Subcutaneous abdominal adipose tissue (tissue), 5 donors: ENCODE measurements at regions not wholly inside any gene's neighbourhood (a gene's known extent, or its start where the extent isn't known, plus 50 kb on each side); places are given as distances from the start of the nearest gene placed in this dataset.

Experiments used
- H3K27ac ChIP-seq: one replicate; pipeline ENCODE4 v1.7.0; 2013; ENCODE audit warnings: low read depth, mild to moderate bottlenecking, inconsistent platforms, low read length, moderate library complexity
- H3K27me3 ChIP-seq, 5 donors: one replicate each; pipeline ENCODE4 v1.7.0; 2013; ENCODE audit warnings: low read length in 5 of 5, inconsistent platforms in 1 of 5; ENCODE audit not compliant: control insufficient read depth in 5 of 5, insufficient read depth in 4 of 5
- H3K36me3 ChIP-seq, 5 donors: one replicate each; pipeline ENCODE4 v1.7.0; 2013; ENCODE audit warnings: low read length in 5 of 5; ENCODE audit not compliant: control insufficient read depth in 5 of 5, insufficient read depth in 5 of 5
- H3K4me1 ChIP-seq, 5 donors: one replicate each; pipeline ENCODE4 v1.7.0; 2013; ENCODE audit warnings: low read length in 5 of 5, mild to moderate bottlenecking in 3 of 5, moderate library complexity in 1 of 5; ENCODE audit not compliant: control insufficient read depth in 5 of 5, insufficient read depth in 5 of 5
- H3K4me3 ChIP-seq, 5 donors: one replicate each; pipeline ENCODE4 v1.7.0; 2013; ENCODE audit warnings: low read length in 5 of 5, low read depth in 1 of 5
- H3K9ac ChIP-seq, 5 donors: one replicate each; pipeline ENCODE4 v1.7.0; 2013; ENCODE audit warnings: low read length in 5 of 5, mild to moderate bottlenecking in 4 of 5, moderate library complexity in 3 of 5
- H3K9me3 ChIP-seq, 5 donors: one replicate each; pipeline ENCODE4 v1.7.0; 2013; ENCODE audit warnings: low read length in 5 of 5; ENCODE audit not compliant: control insufficient read depth in 5 of 5
- donor health status: healthy.
- donor health status: healthy.
- donor health status: healthy.
- donor health status: healthy.
- donor health status: healthy.

DNA sequence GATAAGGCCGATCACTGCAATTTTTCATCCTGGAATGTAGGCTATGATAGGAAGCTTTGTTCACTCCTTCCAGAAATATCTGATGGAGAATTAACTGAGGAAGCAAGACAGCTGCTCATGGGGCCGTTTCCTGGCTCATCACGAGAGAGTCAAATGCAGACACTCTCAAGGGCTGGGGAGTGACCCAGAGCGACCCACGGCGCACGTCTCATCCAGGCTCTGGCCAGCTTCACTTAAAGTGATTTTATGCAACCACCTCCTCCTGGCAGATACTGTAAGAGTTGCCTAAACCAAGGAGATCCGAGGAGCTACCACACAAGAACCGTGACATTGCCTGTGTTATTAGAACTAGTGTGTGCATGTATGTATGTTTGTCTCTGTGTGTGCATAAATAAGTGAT is 530.8 kb downstream of the TCERG1L start:
- Histone ChIP-seq H3K9ac (no peak overlapping the region), H3K4me1 (peaks cover 0 to 14% (median 0%) of the 10 kb centered on the region in 5 donors), H3K27me3 (peaks cover 0 to 11% (median 3%) of the 10 kb centered on the region in 5 donors), H3K9me3 (no peaks in the 10 kb centered on the region), H3K27ac (no peak overlapping the region), H3K4me3 (no peak overlapping the region), H3K36me3 (no peaks in the 10 kb centered on the region)

DNA sequence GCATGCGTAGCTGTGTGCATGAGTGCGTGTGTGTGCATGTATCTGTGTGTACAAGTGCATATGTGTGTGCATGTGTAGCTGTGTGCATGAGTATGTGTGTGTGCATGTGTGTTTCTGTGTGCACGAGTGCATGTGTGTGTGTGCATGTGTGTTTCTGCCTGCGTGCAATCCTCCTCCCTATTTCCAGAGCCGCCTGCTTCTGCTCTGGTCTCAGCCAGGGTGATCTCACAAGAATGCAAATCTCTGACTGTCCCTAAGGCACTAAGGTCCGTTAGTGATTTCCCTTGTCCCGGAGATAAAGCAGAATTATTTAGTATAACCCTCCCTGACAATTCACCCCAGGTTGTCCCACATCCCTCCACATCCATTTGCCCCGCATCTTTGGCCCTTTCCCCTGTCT is 530.3 kb downstream of the TCERG1L start:
- H3K9me3 ChIP-seq: no peaks in the 10 kb centered on the region
- no peak overlapping the region for H3K27ac ChIP-seq
- no peaks in the 10 kb centered on the region for H3K36me3 ChIP-seq
- H3K9ac ChIP-seq: no peak overlapping the region
- H3K4me1 ChIP-seq: peaks cover 0 to 14% (median 0%) of the 10 kb centered on the region in 5 donors
- H3K27me3 ChIP-seq: peaks cover 0 to 9% (median 3%) of the 10 kb centered on the region in 5 donors
- no peak overlapping the region for H3K4me3 ChIP-seq

DNA sequence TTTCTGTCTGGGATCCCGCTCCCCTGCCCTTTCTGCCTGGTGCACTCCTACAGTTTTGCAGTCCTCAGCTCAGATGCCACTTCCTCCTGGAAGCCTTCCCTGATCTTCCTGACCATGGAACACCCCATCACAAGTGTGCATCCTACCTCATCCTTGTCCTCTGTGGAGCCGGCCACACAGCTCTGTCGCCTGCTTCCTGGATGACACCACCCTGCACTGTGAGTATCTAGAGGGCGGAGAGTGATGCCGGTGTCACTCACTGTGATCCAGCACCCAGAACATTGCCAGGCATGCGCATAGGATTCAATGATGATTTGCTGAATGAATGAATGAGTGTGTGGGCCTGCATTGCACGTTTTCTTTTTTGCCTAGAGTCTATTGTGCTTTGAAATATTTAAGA is 529.9 kb downstream of the TCERG1L start:
- no peak overlapping the region for H3K27ac ChIP-seq
- no peak overlapping the region for H3K4me3 ChIP-seq
- H3K9me3 ChIP-seq: no peaks in the 10 kb centered on the region
- no peak overlapping the region for H3K9ac ChIP-seq
- no peaks in the 10 kb centered on the region for H3K36me3 ChIP-seq
- H3K27me3 ChIP-seq: peaks cover 0 to 8% (median 3%) of the 10 kb centered on the region in 5 donors
- peaks cover 0 to 14% (median 0%) of the 10 kb centered on the region in 5 donors for H3K4me1 ChIP-seq

DNA sequence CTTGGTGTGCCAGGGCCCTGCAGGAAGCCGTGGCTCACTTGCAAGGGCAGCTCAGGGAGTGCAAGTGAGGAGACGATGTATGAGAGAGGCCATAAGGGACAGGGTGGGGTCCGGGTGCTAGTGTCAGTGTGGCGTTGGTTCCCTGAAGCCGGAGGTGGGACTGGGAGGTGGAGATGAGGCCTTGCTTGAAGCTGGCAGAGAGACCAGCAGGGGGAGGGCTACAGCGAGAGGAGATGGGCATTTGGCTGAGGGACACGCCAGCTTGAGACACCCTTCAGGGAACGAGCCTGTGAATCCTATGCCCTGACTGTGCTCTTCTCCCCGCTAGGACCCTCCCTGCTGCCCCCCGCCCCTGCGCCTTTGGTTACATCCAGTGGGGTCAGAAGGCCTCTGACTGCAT is 529.1 kb downstream of the TCERG1L start:
- H3K4me1 ChIP-seq: peaks cover 0 to 14% (median 0%) of the 10 kb centered on the region in 5 donors
- H3K27ac ChIP-seq: no peak overlapping the region
- no peak overlapping the region for H3K9ac ChIP-seq
- peaks cover 0 to 8% (median 3%) of the 10 kb centered on the region in 5 donors for H3K27me3 ChIP-seq
- no peaks in the 10 kb centered on the region for H3K9me3 ChIP-seq
- no peaks in the 10 kb centered on the region for H3K36me3 ChIP-seq
- H3K4me3 ChIP-seq: no peak overlapping the region

DNA sequence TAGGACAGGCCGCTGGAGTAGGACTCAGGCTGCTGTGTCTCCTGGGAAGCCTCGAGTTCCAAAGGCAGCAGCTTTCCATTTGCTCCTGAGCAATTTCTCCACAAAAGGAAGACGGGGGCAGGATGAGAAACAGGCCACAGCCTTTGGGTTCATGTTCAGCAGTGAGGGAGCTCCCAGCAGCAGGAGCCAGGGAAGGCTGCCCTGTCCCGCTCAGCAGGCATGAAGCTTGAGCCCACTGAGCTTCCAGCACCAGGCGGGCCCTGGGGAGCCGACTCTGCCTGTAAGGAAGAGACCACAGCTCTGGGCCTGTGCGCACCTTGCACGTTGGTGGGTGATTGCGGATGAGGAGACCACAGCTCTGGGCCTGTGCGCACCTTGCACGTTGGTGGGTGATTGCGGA is 527.2 kb downstream of the TCERG1L start:
- no peak overlapping the region for H3K9ac ChIP-seq
- H3K27me3 ChIP-seq: peaks cover 0 to 8% (median 3%) of the 10 kb centered on the region in 5 donors
- no peak overlapping the region for H3K27ac ChIP-seq
- no peaks in the 10 kb centered on the region for H3K36me3 ChIP-seq
- H3K9me3 ChIP-seq: no peaks in the 10 kb centered on the region
- peaks cover 0 to 14% (median 0%) of the 10 kb centered on the region in 5 donors for H3K4me1 ChIP-seq
- no peak overlapping the region for H3K4me3 ChIP-seq

DNA sequence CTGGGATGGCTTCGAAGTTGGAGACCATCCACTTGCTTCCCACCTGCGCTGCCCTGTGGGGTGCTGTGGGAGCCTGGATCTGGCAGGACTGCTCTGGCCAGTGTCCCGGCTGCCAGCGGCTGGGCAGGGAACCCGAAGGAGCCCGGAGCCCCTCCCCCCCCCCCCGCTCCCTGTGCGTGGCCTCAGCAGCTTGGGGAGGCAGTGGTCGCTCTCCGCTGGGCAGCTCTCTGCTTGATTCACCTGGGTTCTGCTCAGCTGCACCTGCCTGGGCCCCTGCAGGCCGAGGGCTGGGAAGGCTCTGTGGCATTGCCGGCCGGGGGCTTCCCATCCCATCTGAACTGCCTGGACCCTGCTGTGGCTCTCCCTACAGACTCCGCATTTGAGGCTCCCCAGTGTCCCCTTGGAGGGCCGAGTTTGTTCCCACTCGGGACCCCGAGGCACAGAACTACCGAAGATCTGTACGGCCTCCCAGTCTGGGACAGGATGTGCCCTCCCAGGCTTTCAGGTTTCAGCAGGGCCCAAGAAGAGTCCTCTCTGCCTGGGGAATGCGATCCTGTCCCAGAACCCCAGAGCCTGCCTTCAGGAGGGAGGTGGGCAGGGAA is 525.1 kb downstream of the TCERG1L start:
- no peak overlapping the region for H3K4me3 ChIP-seq
- H3K27ac ChIP-seq: no peak overlapping the region
- no peak overlapping the region for H3K9ac ChIP-seq
- H3K36me3 ChIP-seq: no peaks in the 10 kb centered on the region
- H3K4me1 ChIP-seq: peaks cover 0 to 9% (median 2%) of the 10 kb centered on the region in 5 donors
- H3K9me3 ChIP-seq: no peaks in the 10 kb centered on the region
- H3K27me3 ChIP-seq: peaks cover 0 to 15% (median 3%) of the 10 kb centered on the region in 5 donors

DNA sequence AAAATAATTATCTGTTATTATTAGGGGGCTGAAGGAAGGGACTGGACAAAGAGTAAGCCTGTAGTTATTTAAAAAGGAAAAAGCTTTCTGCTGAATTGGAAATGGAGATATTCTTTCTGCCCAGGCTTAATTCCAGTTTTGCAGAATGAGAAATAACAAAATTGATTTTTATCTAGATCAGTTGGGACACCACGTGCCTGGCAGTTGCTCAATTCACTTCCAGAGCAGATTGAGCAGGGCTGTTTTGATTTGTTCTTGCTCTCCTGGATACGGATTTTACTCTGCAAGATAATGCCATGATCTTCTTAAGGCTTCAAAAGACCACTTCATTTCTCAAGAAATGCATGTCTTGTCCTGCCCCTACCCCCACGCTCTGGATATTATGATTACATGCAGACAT is 524.3 kb downstream of the TCERG1L start:
- H3K9me3 ChIP-seq: no peaks in the 10 kb centered on the region
- no peaks in the 10 kb centered on the region for H3K36me3 ChIP-seq
- H3K9ac ChIP-seq: no peak overlapping the region
- peaks cover 0 to 2% (median 0%) of the 10 kb centered on the region in 5 donors for H3K4me1 ChIP-seq
- H3K27me3 ChIP-seq: peaks cover 0 to 15% (median 3%) of the 10 kb centered on the region in 5 donors
- H3K4me3 ChIP-seq: no peak overlapping the region
- no peak overlapping the region for H3K27ac ChIP-seq

DNA sequence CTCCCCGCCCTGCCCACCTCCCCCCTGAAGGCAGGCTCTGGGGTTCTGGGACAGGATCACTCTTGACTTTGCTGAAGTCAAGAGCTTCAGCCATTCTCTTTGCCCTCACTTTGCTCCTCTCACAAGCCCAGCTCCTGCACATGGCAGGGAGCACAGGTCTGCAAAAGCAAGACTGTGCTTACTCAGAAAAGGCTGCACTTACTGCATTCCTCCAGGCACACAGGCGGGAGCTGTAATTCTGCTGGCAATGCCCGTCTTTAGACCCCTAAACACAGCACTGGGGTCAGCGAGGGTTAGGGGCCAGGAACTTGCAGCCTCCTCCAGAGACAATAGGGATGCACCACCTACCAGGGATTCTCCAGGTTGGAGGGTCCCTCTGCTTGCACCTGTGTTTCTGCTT is 523.7 kb downstream of the TCERG1L start:
- Histone ChIP-seq H3K27ac (no peak overlapping the region), H3K4me1 (peaks cover 0 to 2% (median 0%) of the 10 kb centered on the region in 5 donors), H3K9ac (no peak overlapping the region), H3K27me3 (peaks cover 0 to 19% (median 3%) of the 10 kb centered on the region in 5 donors), H3K4me3 (no peak overlapping the region), H3K36me3 (no peaks in the 10 kb centered on the region), H3K9me3 (no peaks in the 10 kb centered on the region)

DNA sequence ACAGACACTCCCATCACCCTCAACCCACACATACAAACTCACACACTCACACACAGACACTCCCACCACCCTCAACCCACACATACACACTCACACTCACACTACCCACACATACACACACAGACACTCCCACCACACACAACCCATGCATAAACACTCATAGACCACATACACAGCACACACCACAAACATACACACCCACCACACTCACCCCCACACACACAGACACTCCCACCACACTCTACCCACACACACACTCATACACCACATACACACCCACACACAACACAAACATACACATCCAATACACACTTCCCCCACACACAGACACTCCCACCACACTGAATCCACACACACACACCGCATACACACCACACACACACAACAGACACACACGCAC is 521.2 kb downstream of the TCERG1L start:
- Histone ChIP-seq H3K9me3 (no peaks in the 10 kb centered on the region), H3K36me3 (no peaks in the 10 kb centered on the region), H3K9ac (no peak overlapping the region), H3K4me3 (no peak overlapping the region), H3K27me3 (peaks cover 0 to 22% (median 0%) of the 10 kb centered on the region in 5 donors), H3K4me1 (peaks cover 0 to 3% (median 0%) of the 10 kb centered on the region in 5 donors), H3K27ac (no peak overlapping the region)

DNA sequence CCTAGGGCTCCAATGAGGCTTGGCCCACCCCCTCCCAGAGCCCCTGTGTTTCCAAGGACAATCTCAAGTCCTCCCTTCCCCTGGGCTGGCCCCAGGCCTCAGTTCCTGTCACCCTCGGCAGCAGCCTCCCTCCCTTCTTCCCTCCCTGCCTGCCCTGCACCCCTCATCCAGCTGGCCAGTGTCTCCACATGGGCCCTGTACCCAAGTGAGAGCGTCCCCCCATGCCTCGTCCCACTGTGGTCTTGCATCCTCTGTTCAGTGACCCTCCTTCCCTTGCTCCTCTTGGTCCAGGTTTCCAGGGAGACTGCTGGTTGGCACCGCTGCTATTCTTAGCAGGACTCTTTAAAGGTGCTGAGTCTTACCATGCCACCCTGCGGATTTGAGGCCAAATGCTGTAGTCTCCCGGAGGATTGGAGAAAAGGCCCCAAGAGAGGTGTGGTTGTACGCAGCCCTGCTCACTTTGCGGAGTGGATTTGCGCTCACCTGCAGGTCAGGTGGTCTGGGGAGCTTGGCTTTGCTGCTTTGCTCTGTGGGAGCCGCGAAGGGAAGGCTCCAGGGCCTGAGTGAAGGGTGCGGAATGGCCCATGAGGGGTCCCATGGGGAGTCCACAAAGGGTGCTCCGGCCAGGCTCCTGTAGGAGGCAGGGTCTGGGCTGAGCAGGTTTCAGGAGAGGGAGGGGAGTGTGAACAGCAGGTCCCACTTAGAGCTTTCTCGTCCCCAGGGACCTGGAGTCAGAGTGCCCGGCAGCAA is 519.2 kb downstream of the TCERG1L start:
- Histone ChIP-seq H3K27ac (no peak overlapping the region), H3K4me3 (no peak overlapping the region), H3K36me3 (no peaks in the 10 kb centered on the region), H3K27me3 (peaks cover 0 to 27% (median 3%) of the 10 kb centered on the region in 5 donors), H3K4me1 (peaks cover 0 to 3% (median 0%) of the 10 kb centered on the region in 5 donors), H3K9me3 (no peaks in the 10 kb centered on the region), H3K9ac (no peak overlapping the region)
